Common myeloid progenitor, CD34-positive (primary cell): ENCODE measurements at regions not wholly inside any gene's neighbourhood (a gene's known extent, or its start where the extent isn't known, plus 50 kb on each side); places are given as distances from the start of the nearest gene placed in this dataset.
"Not testable (repeated sequence)": the region's sequence is repeated elsewhere in the genome, so short reads cannot be mapped to it uniquely, and the experiment has no call there.

Source experiments
- CTCF ChIA-PET: fragments of 350-600 bp; sonication (Branson Sonifier 250); formaldehyde crosslinking; loops from one replicate; lab custom pipeline; 2021; ENCODE audit warnings: antibody characterized with exemption; lab: Charles Lee
- POLR2A ChIA-PET: fragments of 350-600 bp; sonication (Branson Sonifier 250); formaldehyde crosslinking; loops from one replicate; lab custom pipeline; 2021; ENCODE audit warnings: antibody characterized with exemption; lab: Charles Lee
- DNase-seq, 3 donors: peaks; one replicate each; pipeline versions ENCODE4 v3.0.0 to v3.0.0-alpha.2; 2013
- H3K27ac ChIP-seq, 2 experiments: 1 replicate in 1 of 2; 2 replicates in 1 of 2; pipeline ENCODE4 v1.7.0; 2013; ENCODE audit warnings: inconsistent platforms in 2 of 2, low read length in 2 of 2, mild to moderate bottlenecking in 2 of 2, low read depth in 1 of 2, moderate library complexity in 1 of 2; ENCODE audit not compliant: severe bottlenecking in 2 of 2, insufficient read depth in 1 of 2, poor library complexity in 1 of 2
- H3K27me3 ChIP-seq, 5 experiments: replicated peaks in 2 of 5; 1 replicate in 3 of 5; 2 replicates in 2 of 5; pipeline versions ENCODE4 v1.6.1 to v1.7.0; 2013; ENCODE audit warnings: low read length in 4 of 5, mild to moderate bottlenecking in 2 of 5, moderate library complexity in 2 of 5, inconsistent platforms in 1 of 5; ENCODE audit not compliant: insufficient read depth in 5 of 5, control insufficient read depth in 4 of 5
- H3K36me3 ChIP-seq, 4 experiments: 1 replicate in 2 of 4; 2 replicates in 2 of 4; pipeline versions ENCODE4 v1.6.1 to v1.7.0; 2013; ENCODE audit warnings: low read length in 3 of 4, control low read depth in 1 of 4, mild to moderate bottlenecking in 1 of 4; ENCODE audit not compliant: control insufficient read depth in 4 of 4, insufficient read depth in 4 of 4
- H3K4me1 ChIP-seq, 4 experiments: 1 replicate in 3 of 4; 2 replicates in 1 of 4; pipeline versions ENCODE4 v1.6.1 to v1.7.1; 2013; ENCODE audit warnings: low read length in 3 of 4, mild to moderate bottlenecking in 3 of 4, control low read depth in 1 of 4, inconsistent platforms in 1 of 4, moderate library complexity in 1 of 4; ENCODE audit not compliant: control insufficient read depth in 4 of 4, insufficient read depth in 4 of 4; ENCODE audit errors: control extremely low read depth in 1 of 4
- H3K4me3 ChIP-seq, 7 experiments: 1 replicate in 4 of 7; 2 replicates in 3 of 7; pipeline versions ENCODE4 v1.5.1 to v1.7.0; 2013; ENCODE audit warnings: mild to moderate bottlenecking in 7 of 7, low read length in 6 of 7, moderate library complexity in 6 of 7, inconsistent platforms in 2 of 7, low read depth in 2 of 7, control low read depth in 1 of 7; ENCODE audit not compliant: insufficient read depth in 4 of 7, control insufficient read depth in 1 of 7; ENCODE audit errors: extremely low read depth in 1 of 7
- H3K9me3 ChIP-seq, 5 experiments: 1 replicate in 4 of 5; 2 replicates in 1 of 5; pipeline versions ENCODE4 v1.6.1 to v1.7.1; 2013; ENCODE audit warnings: low read length in 4 of 5, mild to moderate bottlenecking in 2 of 5, inconsistent platforms in 1 of 5, low read depth in 1 of 5, moderate library complexity in 1 of 5; ENCODE audit not compliant: control insufficient read depth in 4 of 5, insufficient read depth in 2 of 5; ENCODE audit errors: control extremely low read depth in 1 of 5
- WGBS: methylation state at CpG from one replicate; pipeline ENCODE4 v1.1.5; 2013; ENCODE audit not compliant: insufficient coverage; 5-methylcytosine and 5-hydroxymethylcytosine counted together

DNA sequence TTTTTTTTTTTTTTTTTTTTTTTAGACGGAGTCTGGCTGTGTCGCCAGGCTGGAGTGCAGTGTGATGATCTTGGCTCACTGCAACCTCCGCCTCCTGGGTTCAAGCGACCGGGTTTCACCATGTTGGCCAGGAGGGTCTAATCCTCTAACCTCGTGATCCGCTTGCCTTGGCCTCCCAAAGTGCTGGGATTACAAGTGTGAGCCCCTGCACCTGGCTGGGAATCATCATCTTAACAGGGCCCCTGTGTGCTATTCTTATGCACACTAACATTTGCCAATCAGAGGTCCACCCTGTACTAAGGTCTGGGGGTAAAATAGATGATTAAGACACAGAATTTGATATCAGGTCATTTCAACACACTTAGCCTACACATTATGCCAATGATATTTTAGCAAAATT lies 278.7 kb upstream of the CHRM3 start:
- DNase-seq = no peak
- H3K4me3 ChIP-seq = no peak overlapping the region
- ChIA-PET POLR2A (no interaction called here), CTCF (no interaction called here)
- H3K4me1 ChIP-seq = no peaks in the 10 kb centered on the region
- no peaks in the 10 kb centered on the region for H3K27me3 ChIP-seq
- no peak overlapping the region for H3K27ac ChIP-seq
- H3K9me3 ChIP-seq = no peaks in the 10 kb centered on the region
- WGBS = 97% methylated on average over 4 of the region's 7 CpGs
- no peaks in the 10 kb centered on the region for H3K36me3 ChIP-seq

DNA sequence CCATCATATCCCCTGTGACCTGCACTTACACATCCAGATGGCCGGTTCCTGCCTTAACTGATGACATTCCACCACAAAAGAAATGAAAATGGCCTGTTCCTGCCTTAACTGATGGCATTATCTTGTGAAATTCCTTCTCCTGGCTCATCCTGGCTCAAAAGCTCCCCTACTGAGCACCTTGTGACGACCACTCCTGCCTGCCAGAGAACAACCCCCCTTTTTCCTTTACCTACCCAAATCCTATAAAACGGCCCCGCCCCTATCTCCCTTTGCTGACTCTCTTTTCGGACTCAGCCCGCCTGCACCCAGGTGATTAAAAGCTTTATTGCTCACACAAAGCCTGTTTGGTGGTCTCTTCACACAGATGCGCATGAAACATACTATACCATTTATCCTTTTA lies 279.7 kb upstream of the CHRM3 start:
- CTCF ChIA-PET, DNase-seq, H3K36me3 ChIP-seq, H3K27me3 ChIP-seq, H3K4me1 ChIP-seq, H3K9me3 ChIP-seq, POLR2A ChIA-PET, H3K4me3 ChIP-seq, H3K27ac ChIP-seq: not testable (repeated sequence)
- WGBS = 100% methylated on average over 3 of the region's 7 CpGs

GRCh38 chr1:239098400-239099037 lies 287.8 kb upstream of the CHRM3 start:
- DNase-seq = no peak
- Histone ChIP-seq H3K27ac (no peak overlapping the region), H3K36me3 (no peaks in the 10 kb centered on the region), H3K27me3 (no peaks in the 10 kb centered on the region), H3K9me3 (no peaks in the 10 kb centered on the region), H3K4me3 (no peak overlapping the region), H3K4me1 (peaks cover 0 to 8% (median 1%) of the 10 kb centered on the region in 4 experiments)
- ChIA-PET POLR2A (no interaction called here), CTCF (no interaction called here)
- 100% methylated on average over 6 of the region's 7 CpGs for WGBS

DNA sequence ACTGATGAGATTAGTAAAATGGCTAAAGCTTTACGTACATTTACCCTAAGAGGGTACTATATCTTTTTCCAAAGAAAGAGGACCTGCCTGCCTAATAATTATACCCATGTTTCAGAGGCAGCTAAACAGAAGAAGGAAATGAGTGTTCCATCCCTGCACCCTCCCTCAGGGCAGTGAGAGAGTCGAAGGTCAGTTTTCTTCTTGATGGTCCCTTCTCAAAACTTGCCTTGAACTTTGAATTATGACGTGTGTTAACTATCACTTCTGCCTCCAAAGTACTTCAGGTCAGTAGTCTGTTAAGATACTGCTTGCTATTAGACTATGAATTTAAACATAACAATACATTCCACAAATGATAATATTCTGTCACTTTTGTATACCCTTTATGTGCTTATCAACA lies 294.8 kb upstream of the CHRM3 start:
- no peaks in the 10 kb centered on the region for H3K9me3 ChIP-seq
- no peaks in the 10 kb centered on the region for H3K36me3 ChIP-seq
- WGBS = no CpG with 5 or more reads among the region's 3 CpGs
- H3K4me3 ChIP-seq = no peak overlapping the region
- H3K4me1 ChIP-seq = no peaks in the 10 kb centered on the region
- no peaks in the 10 kb centered on the region for H3K27me3 ChIP-seq
- no peak for DNase-seq
- POLR2A ChIA-PET = no interaction called here
- no peak overlapping the region for H3K27ac ChIP-seq
- CTCF ChIA-PET = no interaction called here

GRCh38 chr1:239084459-239085080 lies 301.8 kb upstream of the CHRM3 start:
- ChIA-PET POLR2A (no interaction called here), CTCF (no interaction called here)
- H3K4me3 ChIP-seq = no peak overlapping the region
- 100% methylated on average over 1 of the region's 2 CpGs for WGBS
- H3K27ac ChIP-seq = no peak overlapping the region
- H3K36me3 ChIP-seq = no peaks in the 10 kb centered on the region
- H3K27me3 ChIP-seq = no peaks in the 10 kb centered on the region
- DNase-seq = no peak
- H3K4me1 ChIP-seq = no peaks in the 10 kb centered on the region
- H3K9me3 ChIP-seq = no peaks in the 10 kb centered on the region

DNA sequence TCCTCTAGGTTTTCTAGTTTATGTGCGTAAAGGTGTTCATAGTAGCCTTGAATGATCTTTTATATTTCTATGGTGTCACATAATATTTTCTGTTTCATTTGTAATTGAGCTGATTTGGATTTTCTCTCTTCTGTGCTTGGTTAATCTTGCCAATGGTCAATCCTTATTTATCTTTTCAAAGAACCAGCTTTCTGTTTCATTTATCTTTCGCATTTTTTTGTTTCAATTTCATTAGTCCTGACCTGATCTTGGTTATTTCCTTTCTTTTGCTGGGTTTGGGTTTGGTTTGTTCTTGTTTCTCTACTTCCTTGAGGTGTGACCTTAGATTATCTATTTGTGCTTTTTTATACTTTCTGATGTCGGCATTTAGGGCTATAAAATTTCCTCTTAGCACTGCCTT lies 304.4 kb upstream of the CHRM3 start:
- CTCF ChIA-PET, H3K36me3 ChIP-seq, H3K27ac ChIP-seq, H3K4me1 ChIP-seq, DNase-seq, H3K9me3 ChIP-seq, H3K4me3 ChIP-seq, POLR2A ChIA-PET, H3K27me3 ChIP-seq: not testable (repeated sequence)
- WGBS = 100% methylated on average over 1 of the region's 3 CpGs

GRCh38 chr1:239067480-239067879 lies 318.9 kb upstream of the CHRM3 start:
- Histone ChIP-seq H3K27ac (no peak overlapping the region), H3K9me3 (no peaks in the 10 kb centered on the region), H3K4me1 (no peaks in the 10 kb centered on the region), H3K27me3 (no peaks in the 10 kb centered on the region), H3K4me3 (no peak overlapping the region), H3K36me3 (no peaks in the 10 kb centered on the region)
- ChIA-PET CTCF (no interaction called here), POLR2A (no interaction called here)
- DNase-seq = no peak
